GM19238 (cell line): ENCODE measurements at regions not wholly inside any gene's neighbourhood (a gene's known extent, or its start where the extent isn't known, plus 50 kb on each side); places are given as distances from the start of the nearest gene placed in this dataset.

Source experiments
- DNase-seq: peaks from one replicate; pipeline ENCODE4 v3.0.0; 2011; ENCODE audit warnings: low spot score; ENCODE audit not compliant: insufficient read length

GRCh38 chr9:118283488-118283887 lies 579.3 kb downstream of the TLR4 start:
- no peak for DNase-seq

GRCh38 chr9:118290116-118290515 lies 585.9 kb downstream of the TLR4 start:
- no peak for DNase-seq

DNA sequence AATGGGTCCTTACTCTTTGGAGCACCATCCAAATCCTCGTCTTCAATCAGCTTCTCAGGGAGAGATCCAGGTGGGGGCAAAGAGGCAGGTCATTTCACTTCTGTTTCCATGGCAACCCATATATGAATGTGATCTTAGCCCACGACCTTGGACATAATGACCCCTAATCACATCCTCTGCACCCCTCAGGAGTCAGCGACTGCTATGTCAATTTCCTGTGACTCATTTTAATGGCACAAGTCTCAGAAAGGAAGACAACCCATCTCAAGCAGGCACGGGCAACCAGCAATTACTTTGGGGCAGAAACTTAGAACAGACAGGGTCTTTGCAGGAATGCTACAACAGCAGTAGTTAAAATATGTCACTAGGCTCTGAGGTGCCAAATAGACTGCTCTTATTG lies 591.2 kb downstream of the TLR4 start:
- no peak for DNase-seq

GRCh38 chr9:118302721-118303120 lies 598.5 kb downstream of the TLR4 start:
- no peak for DNase-seq

DNA sequence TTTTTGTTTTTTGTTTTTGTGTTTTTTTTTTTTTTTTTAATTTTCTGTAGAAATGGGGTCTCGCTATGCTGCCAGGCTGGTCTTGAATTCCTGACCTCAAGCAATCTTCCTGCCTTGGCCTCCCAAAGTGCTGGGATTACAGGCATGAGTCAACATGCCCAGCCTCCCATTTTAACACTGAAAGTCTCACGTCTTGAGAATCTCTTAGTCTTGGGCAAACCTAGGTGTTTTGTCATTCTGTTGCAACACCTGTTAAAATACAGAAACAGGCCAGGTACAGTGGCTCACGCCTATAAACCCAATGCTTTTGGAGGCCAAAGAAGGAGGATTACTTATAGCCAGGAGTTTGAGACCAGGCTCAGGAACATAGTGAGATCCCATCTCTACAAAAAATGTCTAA lies 599.0 kb downstream of the TLR4 start:
- no peak for DNase-seq

DNA sequence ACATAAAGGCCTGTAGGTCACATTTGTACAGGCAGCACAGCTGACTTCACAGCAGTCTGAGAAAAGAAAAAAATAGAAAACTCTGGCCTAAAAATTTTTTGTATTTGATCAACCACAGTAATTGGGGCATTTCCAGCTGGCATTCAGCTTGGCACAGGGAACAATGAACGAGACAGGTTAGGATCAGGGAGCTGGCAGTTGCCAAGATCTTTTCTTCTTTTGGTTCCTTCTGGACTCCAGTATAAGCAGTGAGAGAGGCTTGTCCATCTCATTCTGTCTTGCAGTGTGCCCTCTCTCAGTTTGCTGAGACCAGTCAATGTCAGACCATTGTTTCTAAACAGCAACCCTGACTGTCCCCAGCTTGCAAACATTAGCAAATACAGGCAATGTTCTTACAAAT lies 601.1 kb downstream of the TLR4 start:
- no peak for DNase-seq

GRCh38 chr9:118306801-118307200 lies 602.6 kb downstream of the TLR4 start:
- DNase-seq, result no peak

- DNase-seq, result no peak
Observed at GRCh38 chr9:118313965-118314364, 609.8 kb downstream of the TLR4 start.

DNA sequence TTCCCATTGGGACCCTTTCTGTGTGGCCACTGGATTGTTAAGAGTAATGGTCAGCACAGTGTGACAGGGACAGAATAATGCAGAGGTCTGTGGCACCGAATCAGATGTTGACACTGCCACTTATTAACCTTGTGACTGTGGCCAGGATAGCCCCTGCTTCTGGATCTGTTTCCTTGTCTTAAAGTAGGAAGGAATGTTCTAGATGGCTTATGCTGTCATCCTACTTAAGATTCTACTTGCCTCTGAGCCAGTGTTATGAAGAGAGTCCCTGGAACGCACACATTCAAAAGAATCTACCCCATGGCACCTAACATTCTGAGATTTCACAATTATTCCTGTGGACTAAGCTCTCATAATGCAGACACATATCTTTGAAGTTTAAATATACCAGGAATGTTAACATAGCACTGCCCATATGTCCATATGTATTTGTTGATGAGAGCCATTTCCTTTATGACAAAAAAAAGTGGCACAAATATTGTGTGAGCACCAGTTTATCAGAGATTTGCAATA lies 612.7 kb downstream of the TLR4 start:
- DNase-seq, result no peak

DNA sequence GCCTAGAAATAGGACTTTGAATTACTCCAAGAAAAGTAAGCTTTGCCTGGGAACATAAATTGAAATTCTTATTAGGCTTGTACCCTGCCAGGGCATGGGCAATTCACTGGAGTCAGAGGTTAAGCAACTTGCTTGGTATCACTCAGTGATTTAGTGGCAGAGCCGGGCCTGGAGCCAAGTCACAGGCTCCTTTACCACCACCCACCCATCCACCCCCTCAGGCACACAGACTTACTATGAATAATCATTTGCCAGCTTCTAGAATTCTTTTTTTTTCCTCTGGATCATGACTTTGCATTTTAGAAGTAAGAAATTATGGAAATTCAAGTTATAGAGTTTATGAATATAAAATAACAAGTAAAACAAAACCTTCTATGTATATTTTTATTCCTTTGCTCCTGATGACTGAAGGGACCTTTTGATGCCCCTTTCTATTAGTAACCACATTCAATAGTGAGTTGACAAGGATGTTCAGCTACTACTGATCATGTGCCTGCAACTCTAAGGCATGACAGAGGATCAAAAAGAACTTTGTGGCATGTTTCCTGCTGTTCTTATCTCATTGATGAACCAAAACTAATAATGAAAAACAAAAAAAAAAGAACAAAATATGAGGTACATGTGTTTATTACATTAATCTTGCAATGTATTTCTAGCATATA lies 614.7 kb downstream of the TLR4 start:
- no peak for DNase-seq

- no peak for DNase-seq
Observed at GRCh38 chr9:118321788-118322187, 617.6 kb downstream of the TLR4 start.

DNA sequence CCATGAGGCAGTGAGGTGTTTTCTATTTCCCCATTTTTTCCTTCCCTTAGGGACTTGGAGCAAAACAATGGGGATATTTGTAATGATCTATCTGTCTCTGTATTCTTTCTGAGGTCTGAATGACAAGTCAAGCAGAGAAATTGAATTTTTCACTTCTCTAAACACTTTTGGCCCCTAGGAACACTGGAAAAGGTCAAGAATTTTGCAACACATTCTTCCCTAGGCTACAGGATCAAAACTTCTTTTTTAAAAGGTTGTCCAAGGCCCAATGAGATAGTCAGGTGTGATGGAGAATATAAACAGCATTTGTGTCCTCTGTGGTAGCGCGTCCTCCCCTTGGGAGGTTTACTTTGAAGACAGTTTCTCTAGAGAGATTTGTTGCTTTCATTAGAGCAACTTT lies 620.5 kb downstream of the TLR4 start:
- no peak for DNase-seq

DNA sequence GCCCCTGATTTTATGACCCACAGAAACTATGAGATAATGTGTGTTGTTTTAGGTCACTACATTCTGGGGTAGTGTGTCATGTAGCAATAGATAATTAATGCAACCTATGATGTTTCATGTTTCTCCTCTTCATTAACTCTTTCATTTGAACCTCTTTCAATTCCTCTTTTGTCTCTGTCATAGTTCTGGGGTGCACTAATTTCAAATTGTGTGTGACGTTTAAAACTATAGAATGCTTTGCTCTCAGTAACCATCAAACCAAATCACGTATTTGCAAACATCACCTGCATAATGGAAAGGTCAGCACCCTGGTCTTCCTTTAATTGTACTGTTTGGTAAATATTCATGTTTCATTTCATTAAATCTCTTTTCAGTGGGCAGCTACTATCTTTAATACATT lies 621.6 kb downstream of the TLR4 start:
- no peak for DNase-seq

- no peak for DNase-seq
Observed at GRCh38 chr9:118326326-118326725, 622.1 kb downstream of the TLR4 start.

DNA sequence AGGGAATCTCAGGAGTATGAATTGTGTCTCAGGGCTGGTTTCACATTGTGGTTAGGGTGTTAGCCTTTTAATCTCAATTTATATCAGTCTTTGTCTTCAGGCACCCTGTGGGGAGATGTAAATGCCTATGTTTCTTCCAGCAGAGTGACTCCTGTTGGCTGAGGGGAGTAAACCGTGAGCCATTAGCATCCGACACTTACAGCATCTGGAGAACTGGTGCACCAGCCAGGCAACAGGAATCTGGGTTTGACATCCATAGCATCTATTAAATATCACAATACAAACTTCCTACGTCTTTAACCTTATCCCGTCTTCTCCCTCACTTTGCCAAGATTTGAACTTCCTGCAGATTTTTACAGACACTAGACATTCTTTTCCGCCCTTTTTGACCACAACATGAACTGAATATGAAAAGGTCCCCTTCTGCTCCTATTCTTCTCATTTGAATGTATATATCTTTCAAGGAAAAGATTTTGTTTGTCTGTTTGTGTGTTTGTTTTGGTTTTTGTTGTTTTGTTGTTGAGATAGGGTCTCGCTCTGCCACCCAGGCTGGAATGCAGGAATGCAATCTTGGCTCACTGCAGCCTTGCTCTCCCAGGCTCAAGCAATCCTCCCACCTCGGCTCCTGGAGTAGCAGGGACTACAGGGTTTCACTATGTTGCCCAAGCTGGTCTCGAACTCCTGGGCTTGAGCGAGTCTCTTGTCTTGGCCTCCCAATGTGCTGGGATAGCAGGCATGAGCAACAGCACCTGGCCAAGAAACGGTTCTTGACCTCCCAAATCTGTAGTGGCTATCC lies 626.2 kb downstream of the TLR4 start:
- no peak for DNase-seq

GRCh38 chr9:118331622-118332045 lies 627.4 kb downstream of the TLR4 start:
- DNase-seq, result no peak

DNA sequence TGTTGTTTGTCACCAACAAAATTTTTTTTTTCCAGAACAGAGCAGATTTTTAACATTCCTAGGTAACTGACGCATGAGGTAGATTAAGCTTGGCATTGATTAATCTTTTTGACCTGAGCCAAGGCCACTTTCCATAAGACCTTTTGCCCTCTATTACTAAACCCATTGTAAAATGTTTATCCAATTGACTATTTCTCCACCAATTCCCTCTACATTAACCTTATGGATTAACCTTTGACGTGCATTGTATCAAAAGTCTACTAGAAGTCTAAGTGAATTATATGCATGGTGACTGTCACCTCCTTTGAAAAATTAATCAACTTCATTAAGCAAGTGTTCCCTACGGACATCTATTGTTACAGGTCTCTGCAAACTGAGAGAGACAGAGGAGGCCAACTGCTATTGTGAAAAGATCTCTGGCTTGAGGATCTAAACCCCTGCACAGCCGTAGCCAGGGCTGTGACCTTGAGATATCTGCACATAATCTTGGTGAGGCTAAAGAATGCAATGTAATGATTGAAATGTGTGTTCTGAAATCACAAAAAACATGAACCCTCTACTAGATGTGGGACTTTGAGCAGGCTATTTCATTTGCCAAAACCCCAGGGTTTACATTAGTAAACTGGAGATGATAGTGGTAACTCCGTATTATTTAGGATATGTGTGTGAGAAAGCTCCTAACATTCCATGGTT lies 632.2 kb downstream of the TLR4 start:
- DNase-seq, result no peak

GRCh38 chr9:118336943-118337330 lies 632.7 kb downstream of the TLR4 start:
- no peak for DNase-seq

- no peak for DNase-seq
Observed at GRCh38 chr9:118360036-118360435, 655.8 kb downstream of the TLR4 start.

GRCh38 chr9:118362123-118362522 lies 657.9 kb downstream of the TLR4 start:
- no peak for DNase-seq

DNA sequence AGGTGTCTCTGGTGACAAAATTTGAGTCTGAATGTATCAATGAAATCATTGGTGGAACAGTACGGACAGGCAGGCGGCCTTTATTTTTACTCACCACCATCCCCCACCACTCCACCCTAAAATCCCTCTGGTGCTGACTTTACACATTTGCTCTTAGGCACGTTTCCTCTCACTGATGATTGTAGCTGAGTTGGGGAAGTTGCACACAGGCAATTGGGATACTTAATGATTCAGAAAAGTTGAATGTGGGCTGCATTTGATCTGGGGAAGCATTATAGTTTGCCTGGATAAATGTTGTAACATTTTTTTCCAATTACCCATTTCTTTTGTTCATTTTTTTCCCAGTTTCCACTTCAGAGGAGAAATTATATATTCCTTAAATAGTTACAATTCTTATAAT lies 658.4 kb downstream of the TLR4 start:
- DNase-seq, result no peak
